ENCODE measurements at regions not wholly inside any gene's neighbourhood (a gene's known extent, or its start where the extent isn't known, plus 50 kb on each side); places are given as distances from the start of the nearest gene placed in this dataset.

GRCh38 chr16:59368586-59368985 is 634.5 kb upstream of the GOT2 start:
- no peak for TF ChIP-seq EZH2 (IDR thresholded peaks at IDR 0.05; ENCODE audit: borderline replicate concordance, insufficient read depth, low read length, poor library complexity, severe bottlenecking)
- TF ChIP-seq TAF1 (IDR thresholded peaks at IDR 0.05; ENCODE audit: low read depth) = no peak
- TF ChIP-seq SMC3 (conservative IDR thresholded peaks at IDR 0.05; ENCODE audit: poor library complexity) = no peak
- no peak for TF ChIP-seq MXI1 (conservative IDR thresholded peaks at IDR 0.05; ENCODE audit: poor library complexity, severe bottlenecking)
- TF ChIP-seq REST (IDR thresholded peaks at IDR 0.05; ENCODE audit: borderline replicate concordance) = no peak
- no peak for TF ChIP-seq RAD21 (conservative IDR thresholded peaks at IDR 0.05)
- no peak for TF ChIP-seq EP300 (conservative IDR thresholded peaks at IDR 0.05; ENCODE audit: poor library complexity, severe bottlenecking)
- TF ChIP-seq CTCF (IDR thresholded peaks at IDR 0.05; ENCODE audit: poor library complexity, severe bottlenecking) = no peak
- TF ChIP-seq POLR2AphosphoS5 (IDR thresholded peaks at IDR 0.05) = no peak
- Histone ChIP-seq H3K9me3 (ENCODE audit: low read length) (no peaks in the 10 kb centered on the region), H4K20me1 (ENCODE audit: insufficient read depth) (no peaks in the 10 kb centered on the region), H2AFZ (ENCODE audit: low read depth, low read length) (no peak overlapping the region), H3F3A (ENCODE audit: insufficient read depth, low read length, poor library complexity, severe bottlenecking) (no peaks in the 10 kb centered on the region), H3K9me2 (ENCODE audit: insufficient read depth, low read length) (no peaks in the 10 kb centered on the region), H3K9ac (ENCODE audit: low read length) (no peak overlapping the region), H3K27me3 (ENCODE audit: insufficient read depth, low read depth, low read length) (no peaks in the 10 kb centered on the region), H3K36me3 (ENCODE audit: insufficient read depth, low read length) (no peaks in the 10 kb centered on the region), H3K4me3 (ENCODE audit: low read length) (no peak overlapping the region), H3K4me2 (ENCODE audit: low read length) (no peak overlapping the region), H3K79me2 (replicated peaks; ENCODE audit: insufficient read depth, low read length) (no peaks in the 10 kb centered on the region), H3K27ac (ENCODE audit: low read length) (peak overlapping the region; percentile 44)

- Histone ChIP-seq H3K4me2 (ENCODE audit: low read length) (no peak overlapping the region), H3K27ac (ENCODE audit: low read length) (peak overlapping the region; percentile 13), H3K9ac (ENCODE audit: low read length) (no peak overlapping the region), H3F3A (ENCODE audit: insufficient read depth, low read length, poor library complexity, severe bottlenecking) (peaks cover 5% of the 10 kb centered on the region), H3K79me2 (replicated peaks; ENCODE audit: insufficient read depth, low read length) (no peaks in the 10 kb centered on the region), H4K20me1 (ENCODE audit: insufficient read depth) (no peaks in the 10 kb centered on the region), H3K36me3 (ENCODE audit: insufficient read depth, low read length) (no peaks in the 10 kb centered on the region), H2AFZ (ENCODE audit: low read depth, low read length) (no peak overlapping the region), H3K4me3 (ENCODE audit: low read length) (peak overlapping the region; percentile 2), H3K27me3 (ENCODE audit: insufficient read depth, low read depth, low read length) (no peaks in the 10 kb centered on the region), H3K9me3 (ENCODE audit: low read length) (no peaks in the 10 kb centered on the region), H3K9me2 (ENCODE audit: insufficient read depth, low read length) (no peaks in the 10 kb centered on the region)
- TF ChIP-seq TAF1 (IDR thresholded peaks at IDR 0.05; ENCODE audit: low read depth) = no peak
These were observed 622.6 kb upstream of the GOT2 start for GRCh38 chr16:59356709-59357108.

- Histone ChIP-seq H4K20me1 (ENCODE audit: insufficient read depth) (no peaks in the 10 kb centered on the region), H2AFZ (ENCODE audit: low read depth, low read length) (no peak overlapping the region), H3K36me3 (ENCODE audit: insufficient read depth, low read length) (no peaks in the 10 kb centered on the region), H3K4me2 (ENCODE audit: low read length) (no peak overlapping the region), H3K27me3 (ENCODE audit: insufficient read depth, low read depth, low read length) (no peaks in the 10 kb centered on the region), H3K9me2 (ENCODE audit: insufficient read depth, low read length) (no peaks in the 10 kb centered on the region), H3K9me3 (ENCODE audit: low read length) (no peaks in the 10 kb centered on the region), H3F3A (ENCODE audit: insufficient read depth, low read length, poor library complexity, severe bottlenecking) (peaks cover 5% of the 10 kb centered on the region), H3K9ac (ENCODE audit: low read length) (no peak overlapping the region), H3K4me3 (ENCODE audit: low read length) (no peak overlapping the region), H3K27ac (ENCODE audit: low read length) (peak overlapping the region; percentile 13), H3K79me2 (replicated peaks; ENCODE audit: insufficient read depth, low read length) (no peaks in the 10 kb centered on the region)
- TF ChIP-seq POLR2AphosphoS5 (IDR thresholded peaks at IDR 0.05) = no peak
- TF ChIP-seq REST (IDR thresholded peaks at IDR 0.05; ENCODE audit: borderline replicate concordance) = no peak
- TF ChIP-seq MXI1 (conservative IDR thresholded peaks at IDR 0.05; ENCODE audit: poor library complexity, severe bottlenecking) = no peak
- no peak for TF ChIP-seq EZH2 (IDR thresholded peaks at IDR 0.05; ENCODE audit: borderline replicate concordance, insufficient read depth, low read length, poor library complexity, severe bottlenecking)
- peak; percentile 57 for TF ChIP-seq EP300 (conservative IDR thresholded peaks at IDR 0.05; ENCODE audit: poor library complexity, severe bottlenecking)
- TF ChIP-seq RAD21 (conservative IDR thresholded peaks at IDR 0.05) = no peak
- no peak for TF ChIP-seq SMC3 (conservative IDR thresholded peaks at IDR 0.05; ENCODE audit: poor library complexity)
These were observed 622.0 kb upstream of the GOT2 start for GRCh38 chr16:59356144-59356543.

Measured in neural cell (in vitro differentiated cells).